Right ventricle myocardium superior (tissue), 1 donor: ENCODE measurements at regions not wholly inside any gene's neighbourhood (a gene's known extent, or its start where the extent isn't known, plus 50 kb on each side); places are given as distances from the start of the nearest gene placed in this dataset.

Source experiments
- ATAC-seq: fragments of 200-7000 bp; cut with Tn5 transposase; one replicate; pipeline ENCODE4 v1.9.1; 2020; ENCODE audit warnings: mild to moderate bottlenecking; ENCODE audit not compliant: poor library complexity
- DNase-seq: peaks from one replicate; pipeline ENCODE4 v3.0.0-alpha.2; 2020
- intact Hi-C: fragments of 100-400 bp; cut with DNase I; formaldehyde crosslinking; loops from one replicate; pipeline ENCODE4 v1.11.2; 2022
- donor health status: DM: no; HTN: yes; CAD: no; lungs with severe emphysema.

GRCh38 chr11:104408630-104409029 lies 244.7 kb upstream of the PDGFD start:
- ATAC-seq (no peak), DNase-seq (no peak)
- intact Hi-C loops = no loop called here

GRCh38 chr11:104405277-104405676 lies 241.3 kb upstream of the PDGFD start:
- DNase-seq (no peak), ATAC-seq (no peak)
- intact Hi-C loops = no loop called here

- intact Hi-C loops = no loop called here
- ATAC-seq (no peak), DNase-seq (no peak)
Measured at GRCh38 chr11:104404231-104405175, 240.6 kb upstream of the PDGFD start.

- intact Hi-C loops = no loop called here
- ATAC-seq (no peak), DNase-seq (no peak)
Measured at GRCh38 chr11:104402812-104403521, 239.0 kb upstream of the PDGFD start.

GRCh38 chr11:104394508-104394907 lies 230.6 kb upstream of the PDGFD start:
- ATAC-seq (no peak), DNase-seq (no peak)
- intact Hi-C loops = no loop called here

GRCh38 chr11:104390651-104391050 lies 226.7 kb upstream of the PDGFD start:
- intact Hi-C loops = no loop called here
- ATAC-seq (no peak), DNase-seq (no peak)

GRCh38 chr11:104385884-104386283 lies 221.9 kb upstream of the PDGFD start:
- ATAC-seq (no peak), DNase-seq (no peak)
- intact Hi-C loops = no loop called here

- no peak for ATAC-seq
- intact Hi-C loops = no loop called here
- no peak for DNase-seq
Measured at GRCh38 chr11:104380358-104380757, 216.4 kb upstream of the PDGFD start.

- ATAC-seq (no peak), DNase-seq (no peak)
- intact Hi-C loops = no loop called here
Measured at GRCh38 chr11:104372111-104372510, 208.2 kb upstream of the PDGFD start.

- intact Hi-C loops = no loop called here
- ATAC-seq (no peak), DNase-seq (no peak)
Measured at GRCh38 chr11:104370478-104370877, 206.5 kb upstream of the PDGFD start.

- intact Hi-C loops = no loop called here
- DNase-seq = no peak
- no peak for ATAC-seq
Measured at GRCh38 chr11:104369761-104370160, 205.8 kb upstream of the PDGFD start.

- DNase-seq (no peak), ATAC-seq (no peak)
- intact Hi-C loops = no loop called here
Measured at GRCh38 chr11:104366321-104366734, 202.4 kb upstream of the PDGFD start.

GRCh38 chr11:104365676-104366075 lies 201.7 kb upstream of the PDGFD start:
- ATAC-seq (no peak), DNase-seq (no peak)
- intact Hi-C loops = no loop called here

GRCh38 chr11:104361975-104362374 lies 198.0 kb upstream of the PDGFD start:
- DNase-seq (no peak), ATAC-seq (no peak)
- intact Hi-C loops = no loop called here

- DNase-seq (no peak), ATAC-seq (no peak)
- intact Hi-C loops = no loop called here
Measured at GRCh38 chr11:104352036-104352435, 188.1 kb upstream of the PDGFD start.

GRCh38 chr11:104343578-104343977 lies 179.6 kb upstream of the PDGFD start:
- intact Hi-C loops = no loop called here
- DNase-seq (no peak), ATAC-seq (no peak)

- intact Hi-C loops = no loop called here
- DNase-seq (no peak), ATAC-seq (no peak)
Measured at GRCh38 chr11:104340590-104340989, 176.6 kb upstream of the PDGFD start.

GRCh38 chr11:104339380-104339831 lies 175.5 kb upstream of the PDGFD start:
- ATAC-seq = no peak
- intact Hi-C loops = no loop called here

GRCh38 chr11:104338186-104338585 lies 174.2 kb upstream of the PDGFD start:
- no peak for DNase-seq
- no peak for ATAC-seq
- intact Hi-C loops = no loop called here

More at GRCh38 chr11:104339380-104339831, 175.5 kb upstream of the PDGFD start:
- DNase-seq = no peak

GRCh38 chr11:104337273-104337672 lies 173.3 kb upstream of the PDGFD start:
- no peak for DNase-seq
- ATAC-seq = peak; percentile 76
- intact Hi-C loops = no loop called here
